A549 (cell line): ENCODE measurements at regions not wholly inside any gene's neighbourhood (a gene's known extent, or its start where the extent isn't known, plus 50 kb on each side); places are given as distances from the start of the nearest gene placed in this dataset.
A peak's percentile ranks its signal among the peaks of the same experiment; 100 is the strongest.

Experiments
- ATAC-seq, 2 experiments: fragments of 200-7000 bp in 1 of 2; fragments of >200 bp in 1 of 2; cut with Nextera tagmentation in 1 of 2; cut with Tn5 transposase in 1 of 2; 3 replicates each; pipeline versions ENCODE4 v1.8.0 to v1.9.1; 2018 to 2020; ENCODE audit warnings: mild to moderate bottlenecking in 1 of 2, moderate library complexity in 1 of 2
- CTCF ChIA-PET: fragments of 300-600 bp; sonication (Branson Sonifier 250); formaldehyde crosslinking; extraction: SDS; loops from one replicate; lab custom pipeline; 2021; ENCODE audit warnings: antibody characterized with exemption, inconsistent platforms; lab: Yijun Ruan, JAX
- POLR2A ChIA-PET: fragments of 350-600 bp; formaldehyde crosslinking; extraction: SDS; loops from one replicate; lab custom pipeline; 2021; ENCODE audit warnings: antibody characterized with exemption, inconsistent platforms; lab: Yijun Ruan, JAX
- DNase-seq, 2 experiments: peaks; one replicate each; pipeline versions ENCODE4 v3.0.0 to v3.0.0-alpha.2; 2011 to 2016; ENCODE audit warnings: low read depth in 1 of 2, low spot score in 1 of 2
- FAIRE-seq: peaks from 2 replicates; lab custom pipeline; 2011; peaks lifted over from hg19 to GRCh38; lab: Jason Lieb, UNC
- H3K27ac ChIP-seq, 2 experiments: fragments of >200 bp; sonication (Bioruptor Twin); formaldehyde crosslinking; 3 replicates each; pipeline ENCODE4 v1.5.1; 2016 to 2017
- H3K4me1 ChIP-seq: fragments of >200 bp; sonication (Bioruptor Twin); formaldehyde crosslinking; 3 replicates; pipeline ENCODE4 v1.6.1; 2016
- H3K4me2 ChIP-seq: fragments of >200 bp; sonication (Bioruptor Twin); formaldehyde crosslinking; 3 replicates; pipeline ENCODE4 v1.6.1; 2016
- H3K4me3 ChIP-seq: fragments of >200 bp; sonication (Bioruptor Twin); formaldehyde crosslinking; 3 replicates; pipeline ENCODE4 v1.5.1; 2016
- H3K9me3 ChIP-seq: fragments of >200 bp; sonication (Bioruptor Twin); formaldehyde crosslinking; 3 replicates; pipeline ENCODE4 v1.6.1; 2016
- CEBPB ChIP-seq, 2 experiments: fragments of >200 bp in 1 of 2; sonication (Bioruptor Twin) in 1 of 2; formaldehyde crosslinking in 1 of 2; IDR thresholded peaks; 2 replicates each; pipeline ENCODE4 v1.6.1; 2012 to 2016
- EHMT2 ChIP-seq: fragments of 200-600 bp; sonication (generic); IDR thresholded peaks from 2 replicates; pipeline ENCODE4 v1.6.1; 2016; ENCODE audit warnings: antibody characterized with exemption, low read depth, mild to moderate bottlenecking, moderate library complexity
- ELK1 ChIP-seq: fragments of 150-350 bp; IDR thresholded peaks from 2 replicates; pipeline ENCODE4 v1.6.1; 2014; ENCODE audit warnings: low read depth, mild to moderate bottlenecking, low read length
- FOSB ChIP-seq: fragments of 250-450 bp; sonication (Bioruptor Pico); IDR thresholded peaks from 2 replicates; pipeline ENCODE4 v1.5.0; 2020; ENCODE audit warnings: mild to moderate bottlenecking, moderate library complexity
- FOXS1 ChIP-seq: fragments of 250-450 bp; sonication (Bioruptor Pico); IDR thresholded peaks from 2 replicates; pipeline ENCODE4 v1.5.0; 2020; ENCODE audit warnings: mild to moderate bottlenecking, moderate library complexity
- GATA3 ChIP-seq: IDR thresholded peaks from 2 replicates; pipeline ENCODE4 v1.6.1; 2012; ENCODE audit warnings: borderline replicate concordance
- HEYL ChIP-seq: fragments of 250-450 bp; sonication (Bioruptor Pico); IDR thresholded peaks from 2 replicates; pipeline ENCODE4 v1.8.0; 2021; ENCODE audit warnings: mild to moderate bottlenecking, moderate library complexity
- JUNB ChIP-seq: fragments of >200 bp; sonication (Bioruptor Twin); formaldehyde crosslinking; IDR thresholded peaks from 2 replicates; pipeline ENCODE4 v1.6.1; 2016
- KDM1A ChIP-seq: fragments of 200-600 bp; sonication (generic); IDR thresholded peaks from 2 replicates; pipeline ENCODE4 v1.6.1; 2016; ENCODE audit warnings: low read depth, mild to moderate bottlenecking
- MAFK ChIP-seq: fragments of 450-650 bp; IDR thresholded peaks from 2 replicates; pipeline ENCODE4 v1.6.1; 2014; ENCODE audit not compliant: partially characterized antibody
- MAX ChIP-seq: IDR thresholded peaks from 2 replicates; pipeline ENCODE4 v1.6.1; 2012
- NPAS2 ChIP-seq: fragments of 250-450 bp; sonication (Bioruptor Pico); IDR thresholded peaks from 2 replicates; pipeline ENCODE4 v1.8.0; 2022; ENCODE audit warnings: mild to moderate bottlenecking, moderate library complexity, borderline replicate concordance
- POLR2A ChIP-seq: IDR thresholded peaks from 2 replicates; pipeline ENCODE4 v1.6.1; 2012; ENCODE audit warnings: mild to moderate bottlenecking, low read length
- RAD21 ChIP-seq, 2 experiments: fragments of >200 bp in 1 of 2; sonication (Bioruptor Twin) in 1 of 2; formaldehyde crosslinking in 1 of 2; IDR thresholded peaks in 1 of 2; conservative IDR thresholded peaks in 1 of 2; 2 replicates in 1 of 2; 3 replicates in 1 of 2; pipeline ENCODE4 v1.6.1; 2012 to 2018; ENCODE audit warnings: inconsistent platforms in 1 of 2
- RARB ChIP-seq: fragments of 250-450 bp; sonication (Bioruptor Pico); IDR thresholded peaks from 2 replicates; pipeline ENCODE4 v1.8.0; 2021; ENCODE audit warnings: mild to moderate bottlenecking, moderate library complexity
- RCOR1 ChIP-seq: fragments of 150-350 bp; IDR thresholded peaks from 2 replicates; pipeline ENCODE4 v1.6.1; 2014; ENCODE audit warnings: antibody characterized with exemption, low read length, low read depth
- SREBF2 ChIP-seq: fragments of 450-650 bp; IDR thresholded peaks from 2 replicates; pipeline ENCODE4 v1.6.1; 2014; ENCODE audit warnings: mild to moderate bottlenecking, moderate library complexity
- TFCP2L1 ChIP-seq: fragments of 250-450 bp; sonication (Bioruptor Pico); IDR thresholded peaks from 2 replicates; pipeline ENCODE4 v1.5.0; 2021; ENCODE audit warnings: mild to moderate bottlenecking
- TP53 ChIP-seq: fragments of 250-450 bp; sonication (Bioruptor Pico); IDR thresholded peaks from 2 replicates; pipeline ENCODE4 v1.5.0; 2021; ENCODE audit warnings: mild to moderate bottlenecking, moderate library complexity
- USF2 ChIP-seq: fragments of 450-650 bp; IDR thresholded peaks from 2 replicates; pipeline ENCODE4 v1.6.1; 2014; ENCODE audit warnings: antibody characterized with exemption
- ZC3H11A ChIP-seq: fragments of 450-650 bp; IDR thresholded peaks from 2 replicates; pipeline ENCODE4 v1.6.1; 2014; ENCODE audit warnings: antibody characterized with exemption, mild to moderate bottlenecking
- WGBS: methylation state at CpG from one replicate; pipeline ENCODE4 v1.1.6; 2017; ENCODE audit errors: missing lambda C conversion rate; 5-methylcytosine and 5-hydroxymethylcytosine counted together

- H3K4me1 ChIP-seq, result no peaks in the 10 kb centered on the region
- H3K9me3 ChIP-seq, result no peaks in the 10 kb centered on the region
- 48% methylated on average over 1 of the region's 1 CpG for WGBS
- no peak overlapping the region for H3K4me3 ChIP-seq
- TF ChIP-seq ZC3H11A (no peak), NPAS2 (CRISPR knock-in tag) (no peak), TP53 (CRISPR knock-in tag) (no peak), MAFK (peak; percentile 62), ELK1 (no peak), RARB (CRISPR knock-in tag) (no peak), MAX (no peak)
- TF ChIP-seq, all 56 proteins: peak for 1
- ATAC-seq, result no peak
- Histone ChIP-seq H3K27ac (no peak overlapping the region), H3K4me2 (no peak overlapping the region)
- POLR2A ChIA-PET, result no interaction called here
- CTCF ChIA-PET, result no interaction called here
- DNase-seq, result no peak
- FAIRE-seq, result no peak
Measured at GRCh38 chr4:42719257-42719656, 62.4 kb upstream of the ATP8A1 start.

GRCh38 chr4:42718336-42718735 is 61.4 kb upstream of the ATP8A1 start:
- DNase-seq (no peak), ATAC-seq (no peak), FAIRE-seq (no peak)
- H3K27ac ChIP-seq, result no peak overlapping the region
- POLR2A ChIA-PET, result no interaction called here
- CTCF ChIA-PET, result no interaction called here
- 6% methylated on average over 1 of the region's 1 CpG for WGBS
- H3K4me3 ChIP-seq, result no peak overlapping the region
- H3K4me2 ChIP-seq, result no peak overlapping the region
- H3K4me1 ChIP-seq, result no peaks in the 10 kb centered on the region
- no peak for TF ChIP-seq RCOR1
- TF ChIP-seq KDM1A, result no peak
- TF ChIP-seq FOSB, result no peak
- TF ChIP-seq TFCP2L1 (CRISPR knock-in tag), result no peak
- no peak for TF ChIP-seq NPAS2 (CRISPR knock-in tag)
- TF ChIP-seq MAFK, result peak; percentile 5
- TF ChIP-seq, all 56 proteins: peak for 1
- no peaks in the 10 kb centered on the region for H3K9me3 ChIP-seq

- ATAC-seq (no peak), FAIRE-seq (no peak), DNase-seq (no peak)
- TF ChIP-seq EHMT2 (no peak), FOSB (no peak), GATA3 (no peak)
- H3K4me2 ChIP-seq, result no peak overlapping the region
- H3K27ac ChIP-seq, result no peak overlapping the region
- no peaks in the 10 kb centered on the region for H3K4me1 ChIP-seq
- WGBS, result 29% methylated on average over 2 of the region's 3 CpGs
- no peaks in the 10 kb centered on the region for H3K9me3 ChIP-seq
- H3K4me3 ChIP-seq, result no peak overlapping the region
- POLR2A ChIA-PET, result no interaction called here
- CTCF ChIA-PET, result no interaction called here
Measured at GRCh38 chr4:42716996-42717395, 60.1 kb upstream of the ATP8A1 start.

GRCh38 chr4:42715807-42716482 is 59.0 kb upstream of the ATP8A1 start:
- WGBS, result 67% methylated on average over 6 of the region's 6 CpGs
- H3K9me3 ChIP-seq, result no peaks in the 10 kb centered on the region
- CTCF ChIA-PET, result no interaction called here
- TF ChIP-seq SREBF2, result no peak
- peak; percentile 46 to 73; a peak in 3 of 4 replicates for TF ChIP-seq CEBPB (IDR thresholded peaks at IDR 0.05)
- no peak for TF ChIP-seq JUNB
- POLR2A ChIA-PET, result no interaction called here
- DNase-seq (no peak), FAIRE-seq (no peak), ATAC-seq (no peak)
- no peak overlapping the region for H3K27ac ChIP-seq
- H3K4me3 ChIP-seq, result no peak overlapping the region
- no peak overlapping the region for H3K4me2 ChIP-seq
- no peaks in the 10 kb centered on the region for H3K4me1 ChIP-seq

GRCh38 chr4:42713391-42713790 is 56.5 kb upstream of the ATP8A1 start:
- no peak overlapping the region for H3K27ac ChIP-seq
- ChIA-PET CTCF (no interaction called here), POLR2A (no interaction called here)
- no peak overlapping the region for H3K4me3 ChIP-seq
- ATAC-seq, result no peak
- no peak for FAIRE-seq
- H3K4me1 ChIP-seq, result no peaks in the 10 kb centered on the region
- no peak overlapping the region for H3K4me2 ChIP-seq
- no peaks in the 10 kb centered on the region for H3K9me3 ChIP-seq
- TF ChIP-seq EHMT2 (no peak), POLR2A (no peak), RCOR1 (no peak), FOSB (no peak), ZC3H11A (no peak), HEYL (no peak), RAD21 (conservative IDR thresholded peaks at IDR 0.05 in 1 of 2, IDR thresholded peaks at IDR 0.05 in 1 of 2) (no peak), FOXS1 (CRISPR knock-in tag) (no peak), USF2 (no peak)
- WGBS, result 35% methylated on average over 3 of the region's 3 CpGs
- no peak for DNase-seq
